H1 (cell line): ENCODE measurements at regions not wholly inside any gene's neighbourhood (a gene's known extent, or its start where the extent isn't known, plus 50 kb on each side); places are given as distances from the start of the nearest gene placed in this dataset.

Experiments used
- CTCF ChIP-seq, 3 experiments: IDR thresholded peaks; 1 replicate in 2 of 3; 2 replicates in 1 of 3; pipeline versions ENCODE4 v1.5.1 to v1.6.1; 2011; ENCODE audit warnings: low read length in 3 of 3, mild to moderate bottlenecking in 3 of 3, inconsistent platforms in 2 of 3, low read depth in 1 of 3, moderate library complexity in 1 of 3; ENCODE audit not compliant: insufficient read depth in 1 of 3; ENCODE audit errors: control extremely low read depth in 1 of 3
- HDAC2 ChIP-seq, 2 experiments: fragments of 300-600 bp in 1 of 2; sonication (generic) in 1 of 2; IDR thresholded peaks; 2 replicates each; pipeline ENCODE4 v1.6.1; 2011 to 2012; ENCODE audit warnings: low read depth in 2 of 2, low read length in 2 of 2, mild to moderate bottlenecking in 2 of 2, moderate library complexity in 2 of 2, borderline replicate concordance in 1 of 2, inconsistent platforms in 1 of 2
- POLR2A ChIP-seq, 2 experiments: IDR thresholded peaks; 1 replicate in 1 of 2; 2 replicates in 1 of 2; pipeline ENCODE4 v1.6.1; 2011; ENCODE audit warnings: low read depth in 2 of 2, low read length in 2 of 2, mild to moderate bottlenecking in 2 of 2; ENCODE audit errors: control extremely low read depth in 1 of 2
- POU5F1 ChIP-seq: IDR thresholded peaks from 2 replicates; pipeline ENCODE4 v1.6.1; 2011; ENCODE audit warnings: low read depth, mild to moderate bottlenecking, low read length, moderate library complexity
- RAD21 ChIP-seq, 2 experiments: IDR thresholded peaks in 1 of 2; conservative IDR thresholded peaks in 1 of 2; 2 replicates each; pipeline ENCODE4 v1.6.1; 2011; ENCODE audit warnings: low read depth in 2 of 2, low read length in 2 of 2, improper control_type of control experiment in 1 of 2, inconsistent platforms in 1 of 2, mild to moderate bottlenecking in 1 of 2, moderate library complexity in 1 of 2
- SP2 ChIP-seq: IDR thresholded peaks from 2 replicates; pipeline ENCODE4 v1.6.1; 2012; ENCODE audit warnings: mild to moderate bottlenecking, low read length, inconsistent platforms
- SRF ChIP-seq: IDR thresholded peaks from 2 replicates; pipeline ENCODE4 v1.6.1; 2011; ENCODE audit warnings: mild to moderate bottlenecking, low read depth, low read length, moderate library complexity
- TAF1 ChIP-seq: IDR thresholded peaks from 2 replicates; pipeline ENCODE4 v1.6.1; 2011; ENCODE audit warnings: mild to moderate bottlenecking, low read depth, low read length

GRCh38 chr2:177119099-177119498, 93.5 kb upstream of the HNRNPA3 start:
- TF ChIP-seq HDAC2 (IDR thresholded peaks at IDR 0.05; ENCODE audit: borderline replicate concordance in 1 of 2, low read depth in 2 of 2, low read length in 2 of 2) = no peak
- TF ChIP-seq SRF = no peak
- no peak for TF ChIP-seq SP2
- no peak for TF ChIP-seq TAF1
- TF ChIP-seq POLR2A (IDR thresholded peaks at IDR 0.05; ENCODE audit: control extremely low read depth in 1 of 2, low read depth in 2 of 2, low read length in 2 of 2) = no peak
- TF ChIP-seq CTCF (IDR thresholded peaks at IDR 0.05; ENCODE audit: control extremely low read depth in 1 of 3, insufficient read depth in 1 of 3, low read depth in 1 of 3, low read length in 3 of 3) = no peak
- TF ChIP-seq RAD21 (IDR thresholded peaks at IDR 0.05 in 1 of 2, conservative IDR thresholded peaks at IDR 0.05 in 1 of 2; ENCODE audit: low read depth in 2 of 2, low read length in 2 of 2) = no peak
- TF ChIP-seq POU5F1 = no peak
